ENCODE measurements at regions not wholly inside any gene's neighbourhood (a gene's known extent, or its start where the extent isn't known, plus 50 kb on each side); places are given as distances from the start of the nearest gene placed in this dataset.

DNA sequence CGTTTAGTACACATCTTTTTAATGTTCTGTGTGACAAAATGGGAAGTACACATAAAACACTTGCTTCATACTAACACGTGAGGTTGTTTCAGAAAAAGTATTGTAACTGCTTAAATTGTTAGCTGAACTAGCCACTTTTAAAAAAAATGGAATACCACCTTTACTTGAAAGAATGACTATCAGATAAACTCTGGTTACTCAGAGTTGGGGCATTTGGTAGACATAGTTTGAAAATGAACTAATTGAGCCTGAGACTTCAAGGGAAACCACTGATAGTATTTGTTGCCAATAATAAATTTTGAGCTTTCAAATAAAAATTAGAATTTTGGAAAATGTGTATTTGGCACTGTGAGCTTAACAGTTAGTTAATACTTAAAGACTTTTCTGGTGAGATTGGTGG lies 103.0 kb upstream of the FBXO11 start:
- no peak for TF ChIP-seq TEAD4 (IDR thresholded peaks at IDR 0.05)
- TF ChIP-seq, protein P1, sequence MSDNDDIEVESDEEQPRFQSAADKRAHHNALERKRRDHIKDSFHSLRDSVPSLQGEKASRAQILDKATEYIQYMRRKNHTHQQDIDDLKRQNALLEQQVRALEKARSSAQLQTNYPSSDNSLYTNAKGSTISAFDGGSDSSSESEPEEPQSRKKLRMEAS (IDR thresholded peaks at IDR 0.05) = no peak
- no peak for TF ChIP-seq CREB1 (IDR thresholded peaks at IDR 0.05; ENCODE audit: low read depth)
- TF ChIP-seq FOXM1 (IDR thresholded peaks at IDR 0.05; ENCODE audit: borderline replicate concordance, low read depth) = no peak
- TF ChIP-seq CEBPB (IDR thresholded peaks at IDR 0.05) = no peak
- no peak for TF ChIP-seq ZBTB7A (IDR thresholded peaks at IDR 0.05; ENCODE audit: low read depth)
- TF ChIP-seq EP300 (IDR thresholded peaks at IDR 0.05; ENCODE audit: borderline replicate concordance) = no peak
- TF ChIP-seq NFIC (IDR thresholded peaks at IDR 0.05) = no peak
- TF ChIP-seq, protein P2, sequence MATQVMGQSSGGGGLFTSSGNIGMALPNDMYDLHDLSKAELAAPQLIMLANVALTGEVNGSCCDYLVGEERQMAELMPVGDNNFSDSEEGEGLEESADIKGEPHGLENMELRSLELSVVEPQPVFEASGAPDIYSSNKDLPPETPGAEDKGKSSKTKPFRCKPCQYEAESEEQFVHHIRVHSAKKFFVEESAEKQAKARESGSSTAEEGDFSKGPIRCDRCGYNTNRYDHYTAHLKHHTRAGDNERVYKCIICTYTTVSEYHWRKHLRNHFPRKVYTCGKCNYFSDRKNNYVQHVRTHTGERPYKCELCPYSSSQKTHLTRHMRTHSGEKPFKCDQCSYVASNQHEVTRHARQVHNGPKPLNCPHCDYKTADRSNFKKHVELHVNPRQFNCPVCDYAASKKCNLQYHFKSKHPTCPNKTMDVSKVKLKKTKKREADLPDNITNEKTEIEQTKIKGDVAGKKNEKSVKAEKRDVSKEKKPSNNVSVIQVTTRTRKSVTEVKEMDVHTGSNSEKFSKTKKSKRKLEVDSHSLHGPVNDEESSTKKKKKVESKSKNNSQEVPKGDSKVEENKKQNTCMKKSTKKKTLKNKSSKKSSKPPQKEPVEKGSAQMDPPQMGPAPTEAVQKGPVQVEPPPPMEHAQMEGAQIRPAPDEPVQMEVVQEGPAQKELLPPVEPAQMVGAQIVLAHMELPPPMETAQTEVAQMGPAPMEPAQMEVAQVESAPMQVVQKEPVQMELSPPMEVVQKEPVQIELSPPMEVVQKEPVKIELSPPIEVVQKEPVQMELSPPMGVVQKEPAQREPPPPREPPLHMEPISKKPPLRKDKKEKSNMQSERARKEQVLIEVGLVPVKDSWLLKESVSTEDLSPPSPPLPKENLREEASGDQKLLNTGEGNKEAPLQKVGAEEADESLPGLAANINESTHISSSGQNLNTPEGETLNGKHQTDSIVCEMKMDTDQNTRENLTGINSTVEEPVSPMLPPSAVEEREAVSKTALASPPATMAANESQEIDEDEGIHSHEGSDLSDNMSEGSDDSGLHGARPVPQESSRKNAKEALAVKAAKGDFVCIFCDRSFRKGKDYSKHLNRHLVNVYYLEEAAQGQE (IDR thresholded peaks at IDR 0.05; ENCODE audit: low read depth) = no peak

DNA sequence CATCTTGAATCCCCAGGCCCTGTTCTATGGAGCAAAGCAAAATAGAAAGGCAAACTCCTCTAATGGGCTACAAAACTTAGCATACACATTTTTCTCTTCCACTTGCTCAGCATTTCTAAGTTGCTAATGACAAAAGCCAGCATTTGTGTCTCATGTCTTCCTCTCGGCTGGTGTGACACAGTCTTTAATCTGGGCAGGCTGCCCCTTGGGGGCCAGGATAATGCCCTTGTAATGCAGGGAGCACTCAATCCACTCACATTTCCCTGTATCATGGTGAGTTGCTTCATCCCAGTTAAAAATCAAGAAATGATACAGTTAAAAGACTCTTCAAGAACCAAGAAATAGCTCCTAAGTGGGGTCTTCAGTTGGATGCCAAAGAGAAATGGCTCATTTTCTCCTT lies 109.1 kb upstream of the FBXO11 start:
- TF ChIP-seq, protein P1 (IDR thresholded peaks at IDR 0.05) = no peak
- no peak for TF ChIP-seq TCF12 (IDR thresholded peaks at IDR 0.05; ENCODE audit: low read depth)
- TF ChIP-seq CEBPB (IDR thresholded peaks at IDR 0.05) = no peak
- TF ChIP-seq EP300 (IDR thresholded peaks at IDR 0.05; ENCODE audit: borderline replicate concordance) = no peak
- no peak for TF ChIP-seq FOXM1 (IDR thresholded peaks at IDR 0.05; ENCODE audit: borderline replicate concordance, low read depth)
- TF ChIP-seq TEAD4 (IDR thresholded peaks at IDR 0.05) = no peak
- TF ChIP-seq CREB1 (IDR thresholded peaks at IDR 0.05; ENCODE audit: low read depth) = no peak

DNA sequence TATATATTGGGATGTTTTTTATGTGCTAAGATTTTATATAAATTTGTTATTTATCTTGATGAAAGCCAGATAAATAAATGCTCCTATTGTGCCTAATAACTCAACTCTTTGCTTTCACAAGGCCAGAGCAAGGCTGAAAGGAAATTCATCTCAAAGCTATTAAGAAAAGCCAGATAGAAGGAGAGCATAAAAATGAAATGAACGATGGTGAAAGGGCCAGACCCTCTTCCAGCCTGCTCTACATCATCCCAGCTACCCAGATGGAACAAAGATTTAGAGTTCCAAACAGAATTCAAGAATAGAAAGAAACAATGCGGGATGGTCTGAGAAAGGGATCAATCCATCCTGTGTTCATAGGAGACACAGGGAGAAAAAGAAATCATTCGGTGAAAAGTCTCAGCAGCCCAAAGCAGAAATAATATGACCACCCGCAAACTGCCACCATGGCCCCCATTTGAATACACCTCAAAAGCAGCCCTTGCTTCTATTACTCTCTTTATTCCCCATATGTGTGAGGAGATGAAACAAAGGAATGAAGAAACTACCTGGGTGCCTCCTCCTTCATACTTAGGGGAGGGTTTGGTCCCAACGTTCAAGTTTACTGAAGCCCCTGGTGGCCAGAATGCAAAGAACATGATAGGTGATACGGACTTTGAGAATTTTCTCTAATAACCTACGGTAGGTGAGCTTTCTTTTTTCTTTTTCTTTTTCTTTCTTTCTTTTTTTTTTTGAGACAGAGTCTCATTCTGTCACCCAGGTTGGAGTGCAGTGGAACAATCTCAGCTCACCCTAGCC lies 110.1 kb upstream of the FBXO11 start:
- TF ChIP-seq YY1 (IDR thresholded peaks at IDR 0.05; ENCODE audit: low read depth) (no peak), TEAD4 (IDR thresholded peaks at IDR 0.05) (peak; percentile 17; the same call in 1 of the 2 replicates)

DNA sequence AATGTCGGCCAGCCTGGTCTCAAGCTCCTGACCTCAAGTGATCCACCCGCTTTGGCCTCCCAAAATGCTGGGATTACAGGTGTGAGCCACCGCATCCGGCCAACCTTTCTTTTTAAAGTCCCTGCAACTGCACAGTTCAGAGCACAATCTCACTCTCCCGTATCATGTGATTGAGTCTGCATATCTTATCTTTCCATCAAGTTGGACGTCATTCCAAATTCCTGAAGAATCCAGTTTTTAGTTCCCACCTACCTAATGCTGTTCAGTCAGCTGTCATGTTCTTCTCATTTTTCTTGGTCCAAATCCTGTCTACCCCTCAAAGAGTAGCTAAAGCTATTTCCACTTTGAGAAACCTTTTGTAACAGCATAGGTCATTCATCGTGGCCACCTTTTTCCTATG lies 110.8 kb upstream of the FBXO11 start:
- TF ChIP-seq FOXM1 (IDR thresholded peaks at IDR 0.05; ENCODE audit: borderline replicate concordance, low read depth) = no peak
- TF ChIP-seq RAD21 (IDR thresholded peaks at IDR 0.05; ENCODE audit: low read depth) = no peak
- TF ChIP-seq, protein P1 (IDR thresholded peaks at IDR 0.05) = no peak
- no peak for TF ChIP-seq TCF12 (IDR thresholded peaks at IDR 0.05; ENCODE audit: low read depth)
- TF ChIP-seq TEAD4 (IDR thresholded peaks at IDR 0.05) = no peak
- no peak for TF ChIP-seq CREB1 (IDR thresholded peaks at IDR 0.05; ENCODE audit: low read depth)
- no peak for TF ChIP-seq NFIC (IDR thresholded peaks at IDR 0.05)

GRCh38 chr2:48018480-48018879 lies 112.2 kb upstream of the FBXO11 start:
- no peak for TF ChIP-seq RAD21 (IDR thresholded peaks at IDR 0.05; ENCODE audit: low read depth)
- TF ChIP-seq TEAD4 (IDR thresholded peaks at IDR 0.05) = no peak
- TF ChIP-seq, protein P1 (IDR thresholded peaks at IDR 0.05) = no peak
- TF ChIP-seq TCF12 (IDR thresholded peaks at IDR 0.05; ENCODE audit: low read depth) = no peak
- no peak for TF ChIP-seq EGR1 (IDR thresholded peaks at IDR 0.05)
- TF ChIP-seq CEBPB (IDR thresholded peaks at IDR 0.05) = no peak
- no peak for TF ChIP-seq YY1 (IDR thresholded peaks at IDR 0.05; ENCODE audit: low read depth)
- TF ChIP-seq ZBTB7A (IDR thresholded peaks at IDR 0.05; ENCODE audit: low read depth) = no peak
- TF ChIP-seq CREB1 (IDR thresholded peaks at IDR 0.05; ENCODE audit: low read depth) = no peak
- no peak for TF ChIP-seq TAF1 (IDR thresholded peaks at IDR 0.05; ENCODE audit: low read depth)
- TF ChIP-seq NFIC (IDR thresholded peaks at IDR 0.05) = no peak
- TF ChIP-seq, protein P2 (IDR thresholded peaks at IDR 0.05; ENCODE audit: low read depth) = no peak
- TF ChIP-seq, protein P3, sequence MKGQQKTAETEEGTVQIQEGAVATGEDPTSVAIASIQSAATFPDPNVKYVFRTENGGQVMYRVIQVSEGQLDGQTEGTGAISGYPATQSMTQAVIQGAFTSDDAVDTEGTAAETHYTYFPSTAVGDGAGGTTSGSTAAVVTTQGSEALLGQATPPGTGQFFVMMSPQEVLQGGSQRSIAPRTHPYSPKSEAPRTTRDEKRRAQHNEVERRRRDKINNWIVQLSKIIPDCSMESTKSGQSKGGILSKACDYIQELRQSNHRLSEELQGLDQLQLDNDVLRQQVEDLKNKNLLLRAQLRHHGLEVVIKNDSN (IDR thresholded peaks at IDR 0.05) = no peak
- no peak for TF ChIP-seq FOXM1 (IDR thresholded peaks at IDR 0.05; ENCODE audit: borderline replicate concordance, low read depth)
- TF ChIP-seq EP300 (IDR thresholded peaks at IDR 0.05; ENCODE audit: borderline replicate concordance) = no peak

GRCh38 chr2:48026865-48027264 lies 120.6 kb upstream of the FBXO11 start:
- TF ChIP-seq TCF12 (IDR thresholded peaks at IDR 0.05; ENCODE audit: low read depth) (no peak), CEBPB (IDR thresholded peaks at IDR 0.05) (no peak)
